Stimulated activated naive CD8-positive, alpha-beta T cell treated with anti-CD3 and anti-CD28 coated beads, Interleukin-15, amount 100 ng/mL, for 72 hours (primary cell): ENCODE measurements at regions not wholly inside any gene's neighbourhood (a gene's known extent, or its start where the extent isn't known, plus 50 kb on each side); places are given as distances from the start of the nearest gene placed in this dataset.
A peak's percentile ranks its signal among the peaks of the same experiment; 100 is the strongest.

Experiments
- ATAC-seq: fragments of 150-1000 bp; cut with Tn5 transposase; 2 replicates; pipeline ENCODE4 v1.10.0; 2021; ENCODE audit warnings: mild to moderate bottlenecking, moderate library complexity
- DNase-seq, 2 donors: peaks; one replicate each; pipeline ENCODE4 v3.0.0; 2021 to 2022
- H3K27ac Mint-ChIP-seq, 2 donors: one replicate each; pipeline ENCODE4 v1.8.0; 2022; ENCODE audit warnings: mild to moderate bottlenecking in 2 of 2, mixed read lengths in 2 of 2, moderate library complexity in 2 of 2
- H3K27me3 Mint-ChIP-seq: one replicate; pipeline ENCODE4 v1.8.0; 2022; ENCODE audit warnings: mixed read lengths
- H3K4me1 Mint-ChIP-seq: one replicate; pipeline ENCODE4 v1.8.0; 2022; ENCODE audit warnings: mild to moderate bottlenecking, mixed read lengths
- H3K4me3 Mint-ChIP-seq, 2 donors: one replicate each; pipeline ENCODE4 v1.8.0; 2022; ENCODE audit warnings: mild to moderate bottlenecking in 2 of 2, mixed read lengths in 2 of 2, moderate library complexity in 1 of 2
- H3K9me3 Mint-ChIP-seq, 2 donors: one replicate each; pipeline ENCODE4 v1.8.0; 2022; ENCODE audit warnings: mixed read lengths in 2 of 2

GRCh38 chr11:70577258-70577603 lies 178.9 kb downstream of the CTTN start:
- H3K4me1 Mint-ChIP-seq: no peaks in the 10 kb centered on the region
- no peak overlapping the region for H3K4me3 Mint-ChIP-seq
- no peak overlapping the region for H3K27ac Mint-ChIP-seq
- no peak for ATAC-seq
- H3K9me3 Mint-ChIP-seq: no peaks in the 10 kb centered on the region
- peaks cover 22% of the 10 kb centered on the region for H3K27me3 Mint-ChIP-seq
- no peak for DNase-seq

- DNase-seq: no peak
- Mint-ChIP-seq H3K9me3 (no peaks in the 10 kb centered on the region), H3K27ac (no peak overlapping the region), H3K4me1 (no peaks in the 10 kb centered on the region), H3K27me3 (peaks cover 22% of the 10 kb centered on the region), H3K4me3 (no peak overlapping the region)
- ATAC-seq: no peak
Measured at GRCh38 chr11:70577948-70578347, 179.6 kb downstream of the CTTN start.

GRCh38 chr11:70578371-70578770 lies 180.0 kb downstream of the CTTN start:
- Mint-ChIP-seq H3K4me1 (no peaks in the 10 kb centered on the region), H3K9me3 (no peaks in the 10 kb centered on the region), H3K4me3 (no peak overlapping the region), H3K27me3 (peaks cover 22% of the 10 kb centered on the region), H3K27ac (no peak overlapping the region)
- ATAC-seq (no peak), DNase-seq (no peak)

GRCh38 chr11:70578831-70579230 lies 180.5 kb downstream of the CTTN start:
- no peak overlapping the region for H3K4me3 Mint-ChIP-seq
- H3K27ac Mint-ChIP-seq: no peak overlapping the region
- H3K9me3 Mint-ChIP-seq: no peaks in the 10 kb centered on the region
- ATAC-seq (no peak), DNase-seq (no peak)
- H3K4me1 Mint-ChIP-seq: no peaks in the 10 kb centered on the region
- peaks cover 26% of the 10 kb centered on the region for H3K27me3 Mint-ChIP-seq

- Mint-ChIP-seq H3K4me1 (no peaks in the 10 kb centered on the region), H3K9me3 (no peaks in the 10 kb centered on the region), H3K4me3 (no peak overlapping the region), H3K27ac (no peak overlapping the region), H3K27me3 (peaks cover 27% of the 10 kb centered on the region)
- no peak for DNase-seq
- ATAC-seq: no peak
Measured at GRCh38 chr11:70579316-70579955, 181.1 kb downstream of the CTTN start.

GRCh38 chr11:70580036-70580805 lies 181.9 kb downstream of the CTTN start:
- no peak overlapping the region for H3K4me3 Mint-ChIP-seq
- ATAC-seq: no peak
- H3K9me3 Mint-ChIP-seq: no peaks in the 10 kb centered on the region
- no peak overlapping the region for H3K27ac Mint-ChIP-seq
- no peaks in the 10 kb centered on the region for H3K4me1 Mint-ChIP-seq
- peaks cover 28% of the 10 kb centered on the region for H3K27me3 Mint-ChIP-seq
- DNase-seq: no peak

GRCh38 chr11:70581991-70582885 lies 183.9 kb downstream of the CTTN start:
- Mint-ChIP-seq H3K27ac (no peak overlapping the region), H3K9me3 (no peaks in the 10 kb centered on the region), H3K27me3 (peaks cover 48% of the 10 kb centered on the region), H3K4me3 (no peak overlapping the region), H3K4me1 (no peaks in the 10 kb centered on the region)
- no peak for DNase-seq
- ATAC-seq: no peak

- Mint-ChIP-seq H3K27ac (no peak overlapping the region), H3K9me3 (no peaks in the 10 kb centered on the region), H3K4me1 (no peaks in the 10 kb centered on the region), H3K27me3 (peaks cover 55% of the 10 kb centered on the region), H3K4me3 (no peak overlapping the region)
- ATAC-seq (no peak), DNase-seq (no peak)
Measured at GRCh38 chr11:70582886-70583641, 184.7 kb downstream of the CTTN start.

GRCh38 chr11:70583781-70584218 lies 185.5 kb downstream of the CTTN start:
- H3K9me3 Mint-ChIP-seq: no peaks in the 10 kb centered on the region
- no peak overlapping the region for H3K27ac Mint-ChIP-seq
- DNase-seq (no peak), ATAC-seq (no peak)
- H3K4me3 Mint-ChIP-seq: no peak overlapping the region
- no peaks in the 10 kb centered on the region for H3K4me1 Mint-ChIP-seq
- H3K27me3 Mint-ChIP-seq: peaks cover 61% of the 10 kb centered on the region

GRCh38 chr11:70584498-70585235 lies 186.3 kb downstream of the CTTN start:
- no peaks in the 10 kb centered on the region for H3K9me3 Mint-ChIP-seq
- ATAC-seq: no peak
- H3K4me3 Mint-ChIP-seq: no peak overlapping the region
- no peak for DNase-seq
- H3K27ac Mint-ChIP-seq: no peak overlapping the region
- peaks cover 59% of the 10 kb centered on the region for H3K27me3 Mint-ChIP-seq
- peaks cover 4% of the 10 kb centered on the region for H3K4me1 Mint-ChIP-seq

GRCh38 chr11:70585236-70585545 lies 186.9 kb downstream of the CTTN start:
- H3K27ac Mint-ChIP-seq: no peak overlapping the region
- no peaks in the 10 kb centered on the region for H3K9me3 Mint-ChIP-seq
- no peak for DNase-seq
- no peak for ATAC-seq
- no peak overlapping the region for H3K4me3 Mint-ChIP-seq
- H3K4me1 Mint-ChIP-seq: peaks cover 9% of the 10 kb centered on the region
- peaks cover 63% of the 10 kb centered on the region for H3K27me3 Mint-ChIP-seq

- Mint-ChIP-seq H3K4me1 (peaks cover 19% of the 10 kb centered on the region), H3K27ac (no peak overlapping the region), H3K27me3 (peaks cover 74% of the 10 kb centered on the region), H3K9me3 (no peaks in the 10 kb centered on the region), H3K4me3 (no peak overlapping the region)
- DNase-seq: no peak
- no peak for ATAC-seq
Measured at GRCh38 chr11:70586261-70587074, 188.1 kb downstream of the CTTN start.

GRCh38 chr11:70587075-70587389 lies 188.7 kb downstream of the CTTN start:
- no peak overlapping the region for H3K4me3 Mint-ChIP-seq
- H3K9me3 Mint-ChIP-seq: no peaks in the 10 kb centered on the region
- H3K4me1 Mint-ChIP-seq: peaks cover 19% of the 10 kb centered on the region
- H3K27me3 Mint-ChIP-seq: peaks cover 74% of the 10 kb centered on the region
- no peak overlapping the region for H3K27ac Mint-ChIP-seq
- ATAC-seq (no peak), DNase-seq (no peak)

GRCh38 chr11:70590356-70590991 lies 192.1 kb downstream of the CTTN start:
- Mint-ChIP-seq H3K27ac (no peak overlapping the region), H3K4me1 (peaks cover 19% of the 10 kb centered on the region), H3K9me3 (no peaks in the 10 kb centered on the region), H3K4me3 (no peak overlapping the region), H3K27me3 (peaks cover 67% of the 10 kb centered on the region)
- ATAC-seq: peak; percentile 90
- DNase-seq: peak; percentile 19 to 58
